ENCODE measurements at regions not wholly inside any gene's neighbourhood (a gene's known extent, or its start where the extent isn't known, plus 50 kb on each side); places are given as distances from the start of the nearest gene placed in this dataset.

DNA sequence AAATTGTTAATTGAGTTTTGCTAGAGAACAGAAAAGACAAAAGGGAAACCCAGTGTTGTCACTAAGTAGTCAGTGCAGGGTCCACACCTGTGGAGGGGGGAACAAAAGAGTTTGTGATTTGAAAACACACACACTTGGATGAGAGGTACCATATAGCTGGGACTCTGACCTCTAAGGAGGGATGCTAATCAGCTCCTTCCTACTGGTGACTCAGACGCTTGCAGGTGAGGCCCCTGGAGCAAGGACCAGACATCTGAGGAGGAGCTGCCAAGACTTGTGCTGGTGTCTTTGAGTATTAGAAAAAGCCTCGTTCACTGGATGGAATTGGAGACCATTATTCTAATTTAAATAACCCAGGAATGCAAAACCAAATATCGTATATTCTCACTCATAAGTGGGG, 146.4 kb upstream of the MAP2 start:
- TF ChIP-seq, protein P1, sequence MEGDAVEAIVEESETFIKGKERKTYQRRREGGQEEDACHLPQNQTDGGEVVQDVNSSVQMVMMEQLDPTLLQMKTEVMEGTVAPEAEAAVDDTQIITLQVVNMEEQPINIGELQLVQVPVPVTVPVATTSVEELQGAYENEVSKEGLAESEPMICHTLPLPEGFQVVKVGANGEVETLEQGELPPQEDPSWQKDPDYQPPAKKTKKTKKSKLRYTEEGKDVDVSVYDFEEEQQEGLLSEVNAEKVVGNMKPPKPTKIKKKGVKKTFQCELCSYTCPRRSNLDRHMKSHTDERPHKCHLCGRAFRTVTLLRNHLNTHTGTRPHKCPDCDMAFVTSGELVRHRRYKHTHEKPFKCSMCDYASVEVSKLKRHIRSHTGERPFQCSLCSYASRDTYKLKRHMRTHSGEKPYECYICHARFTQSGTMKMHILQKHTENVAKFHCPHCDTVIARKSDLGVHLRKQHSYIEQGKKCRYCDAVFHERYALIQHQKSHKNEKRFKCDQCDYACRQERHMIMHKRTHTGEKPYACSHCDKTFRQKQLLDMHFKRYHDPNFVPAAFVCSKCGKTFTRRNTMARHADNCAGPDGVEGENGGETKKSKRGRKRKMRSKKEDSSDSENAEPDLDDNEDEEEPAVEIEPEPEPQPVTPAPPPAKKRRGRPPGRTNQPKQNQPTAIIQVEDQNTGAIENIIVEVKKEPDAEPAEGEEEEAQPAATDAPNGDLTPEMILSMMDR (conservative IDR thresholded peaks at IDR 0.05; ENCODE audit: low read length), result no peak
- TF ChIP-seq EZH2phosphoT487 (IDR thresholded peaks at IDR 0.05; ENCODE audit: borderline replicate concordance, low read depth, low read length), result no peak
